Stimulated activated naive B cell treated with anti-CD40 and anti-IgM and Interleukin-4, amounts not matched to agents 10 μg/mL and 1 μg/mL and 100 μg/mL, for 72 hours (primary cell): ENCODE measurements at regions not wholly inside any gene's neighbourhood (a gene's known extent, or its start where the extent isn't known, plus 50 kb on each side); places are given as distances from the start of the nearest gene placed in this dataset.
"Not testable (repeated sequence)": the region's sequence is repeated elsewhere in the genome, so short reads cannot be mapped to it uniquely, and the experiment has no call there.

Experiments
- ATAC-seq, 2 donors: fragments of 150-1000 bp; cut with Tn5 transposase; replicated peaks; 2 replicates each; pipeline ENCODE4 v1.10.0; 2021; ENCODE audit warnings: moderate library complexity in 1 of 2
- DNase-seq: peaks from one replicate; pipeline ENCODE4 v3.0.0; 2021
- H3K27ac Mint-ChIP-seq: one replicate; pipeline ENCODE4 v1.8.0; 2022; ENCODE audit warnings: mild to moderate bottlenecking, mixed read lengths
- H3K27me3 Mint-ChIP-seq, 2 donors: one replicate each; pipeline ENCODE4 v1.8.0; 2022; ENCODE audit warnings: mixed read lengths in 2 of 2
- H3K36me3 Mint-ChIP-seq, 2 donors: one replicate each; pipeline ENCODE4 v1.8.0; 2022; ENCODE audit warnings: mixed read lengths in 2 of 2, mild to moderate bottlenecking in 1 of 2
- H3K4me1 Mint-ChIP-seq, 2 donors: one replicate each; pipeline ENCODE4 v1.8.0; 2022; ENCODE audit warnings: mixed read lengths in 2 of 2, mild to moderate bottlenecking in 1 of 2
- H3K4me3 Mint-ChIP-seq, 2 donors: one replicate each; pipeline ENCODE4 v1.8.0; 2022; ENCODE audit warnings: mild to moderate bottlenecking in 2 of 2, mixed read lengths in 2 of 2, moderate library complexity in 1 of 2
- H3K9me3 Mint-ChIP-seq, 2 donors: one replicate each; pipeline ENCODE4 v1.8.0; 2022; ENCODE audit warnings: mixed read lengths in 2 of 2, mild to moderate bottlenecking in 1 of 2

GRCh38 chr13:79908381-79908780, 427.4 kb downstream of the NDFIP2 start:
- Mint-ChIP-seq H3K4me3 (no peak overlapping the region), H3K4me1 (no peaks in the 10 kb centered on the region), H3K36me3 (no peaks in the 10 kb centered on the region), H3K27ac (no peak overlapping the region), H3K9me3 (peaks cover 0 to 4% of the 10 kb centered on the region in 2 donors), H3K27me3 (no peaks in the 10 kb centered on the region)
- ATAC-seq (no peak), DNase-seq (no peak)

GRCh38 chr13:79907527-79907926, 426.6 kb downstream of the NDFIP2 start:
- H3K9me3 Mint-ChIP-seq, result peaks cover 0 to 4% of the 10 kb centered on the region in 2 donors
- H3K27me3 Mint-ChIP-seq, result no peaks in the 10 kb centered on the region
- ATAC-seq (no peak), DNase-seq (no peak)
- no peak overlapping the region for H3K4me3 Mint-ChIP-seq
- no peaks in the 10 kb centered on the region for H3K36me3 Mint-ChIP-seq
- H3K4me1 Mint-ChIP-seq, result no peaks in the 10 kb centered on the region
- no peak overlapping the region for H3K27ac Mint-ChIP-seq

- no peaks in the 10 kb centered on the region for H3K4me1 Mint-ChIP-seq
- H3K4me3 Mint-ChIP-seq, result no peak overlapping the region
- H3K27ac Mint-ChIP-seq, result no peak overlapping the region
- no peaks in the 10 kb centered on the region for H3K36me3 Mint-ChIP-seq
- ATAC-seq (no peak), DNase-seq (no peak)
- H3K9me3 Mint-ChIP-seq, result peaks cover 0 to 4% of the 10 kb centered on the region in 2 donors
- no peaks in the 10 kb centered on the region for H3K27me3 Mint-ChIP-seq
Observed at GRCh38 chr13:79906345-79906744, 425.4 kb downstream of the NDFIP2 start.

- no peaks in the 10 kb centered on the region for H3K36me3 Mint-ChIP-seq
- H3K27me3 Mint-ChIP-seq, result no peaks in the 10 kb centered on the region
- DNase-seq, result no peak
- no peak for ATAC-seq
- no peak overlapping the region for H3K4me3 Mint-ChIP-seq
- no peaks in the 10 kb centered on the region for H3K4me1 Mint-ChIP-seq
- H3K9me3 Mint-ChIP-seq, result peaks cover 0 to 4% of the 10 kb centered on the region in 2 donors
- no peak overlapping the region for H3K27ac Mint-ChIP-seq
Observed at GRCh38 chr13:79905018-79905417, 424.1 kb downstream of the NDFIP2 start.

GRCh38 chr13:79904581-79904980, 423.6 kb downstream of the NDFIP2 start:
- no peak overlapping the region for H3K4me3 Mint-ChIP-seq
- no peaks in the 10 kb centered on the region for H3K27me3 Mint-ChIP-seq
- no peak overlapping the region for H3K27ac Mint-ChIP-seq
- H3K9me3 Mint-ChIP-seq, result peaks cover 0 to 4% of the 10 kb centered on the region in 2 donors
- ATAC-seq, result no peak
- no peak for DNase-seq
- H3K4me1 Mint-ChIP-seq, result no peaks in the 10 kb centered on the region
- H3K36me3 Mint-ChIP-seq, result no peaks in the 10 kb centered on the region

- no peak for ATAC-seq
- no peaks in the 10 kb centered on the region for H3K36me3 Mint-ChIP-seq
- H3K4me3 Mint-ChIP-seq, result no peak overlapping the region
- no peak overlapping the region for H3K27ac Mint-ChIP-seq
- H3K27me3 Mint-ChIP-seq, result no peaks in the 10 kb centered on the region
- peaks cover 2 to 4% of the 10 kb centered on the region in 2 donors for H3K4me1 Mint-ChIP-seq
- no peak for DNase-seq
- no peaks in the 10 kb centered on the region for H3K9me3 Mint-ChIP-seq
Observed at GRCh38 chr13:79901336-79901735, 420.4 kb downstream of the NDFIP2 start.

GRCh38 chr13:79900356-79900755, 419.4 kb downstream of the NDFIP2 start:
- no peak overlapping the region for H3K4me3 Mint-ChIP-seq
- peaks cover 2 to 4% of the 10 kb centered on the region in 2 donors for H3K4me1 Mint-ChIP-seq
- no peaks in the 10 kb centered on the region for H3K27me3 Mint-ChIP-seq
- H3K27ac Mint-ChIP-seq, result no peak overlapping the region
- DNase-seq (no peak), ATAC-seq (no peak)
- H3K9me3 Mint-ChIP-seq, result no peaks in the 10 kb centered on the region
- H3K36me3 Mint-ChIP-seq, result no peaks in the 10 kb centered on the region

- H3K9me3 Mint-ChIP-seq, result no peaks in the 10 kb centered on the region
- ATAC-seq (no peak), DNase-seq (no peak)
- H3K4me3 Mint-ChIP-seq, result no peak overlapping the region
- H3K4me1 Mint-ChIP-seq, result peaks cover 2 to 4% of the 10 kb centered on the region in 2 donors
- H3K27ac Mint-ChIP-seq, result no peak overlapping the region
- no peaks in the 10 kb centered on the region for H3K27me3 Mint-ChIP-seq
- H3K36me3 Mint-ChIP-seq, result no peaks in the 10 kb centered on the region
Observed at GRCh38 chr13:79898996-79899395, 418.0 kb downstream of the NDFIP2 start.

- Mint-ChIP-seq H3K4me1 (peaks cover 2 to 4% of the 10 kb centered on the region in 2 donors), H3K4me3 (no peak overlapping the region), H3K9me3 (no peaks in the 10 kb centered on the region), H3K27me3 (no peaks in the 10 kb centered on the region), H3K27ac (no peak overlapping the region), H3K36me3 (no peaks in the 10 kb centered on the region)
- DNase-seq, result no peak
- no peak for ATAC-seq
Observed at GRCh38 chr13:79898202-79898826, 417.4 kb downstream of the NDFIP2 start.

- peaks cover 0 to under 1% of the 10 kb centered on the region in 2 donors for H3K9me3 Mint-ChIP-seq
- ATAC-seq (no peak), DNase-seq (no peak)
- no peak overlapping the region for H3K4me3 Mint-ChIP-seq
- no peak overlapping the region for H3K27ac Mint-ChIP-seq
- H3K36me3 Mint-ChIP-seq, result no peaks in the 10 kb centered on the region
- H3K27me3 Mint-ChIP-seq, result no peaks in the 10 kb centered on the region
- peaks cover 2 to 4% of the 10 kb centered on the region in 2 donors for H3K4me1 Mint-ChIP-seq
Observed at GRCh38 chr13:79896851-79897250, 415.9 kb downstream of the NDFIP2 start.

GRCh38 chr13:79895416-79895815, 414.5 kb downstream of the NDFIP2 start:
- ATAC-seq, result no peak
- H3K4me1 Mint-ChIP-seq, result peaks cover 2 to 4% of the 10 kb centered on the region in 2 donors
- DNase-seq, result no peak
- no peak overlapping the region for H3K27ac Mint-ChIP-seq
- no peak overlapping the region for H3K4me3 Mint-ChIP-seq
- peaks cover 2 to 9% of the 10 kb centered on the region in 2 donors for H3K9me3 Mint-ChIP-seq
- no peaks in the 10 kb centered on the region for H3K36me3 Mint-ChIP-seq
- no peaks in the 10 kb centered on the region for H3K27me3 Mint-ChIP-seq

GRCh38 chr13:79887278-79887677, 406.3 kb downstream of the NDFIP2 start:
- not testable (repeated sequence) for H3K4me3 Mint-ChIP-seq, H3K36me3 Mint-ChIP-seq, ATAC-seq, H3K27me3 Mint-ChIP-seq, DNase-seq, H3K27ac Mint-ChIP-seq, H3K4me1 Mint-ChIP-seq, H3K9me3 Mint-ChIP-seq

- ATAC-seq, result no peak
- Mint-ChIP-seq H3K27me3 (peaks cover 0 to 4% of the 10 kb centered on the region in 2 donors), H3K9me3 (peaks cover 2 to 6% of the 10 kb centered on the region in 2 donors), H3K4me1 (no peaks in the 10 kb centered on the region), H3K27ac (no peak overlapping the region), H3K36me3 (no peaks in the 10 kb centered on the region), H3K4me3 (no peak overlapping the region)
- DNase-seq, result no peak
Observed at GRCh38 chr13:79886601-79887000, 405.6 kb downstream of the NDFIP2 start.

GRCh38 chr13:79884890-79885289, 403.9 kb downstream of the NDFIP2 start:
- Mint-ChIP-seq H3K36me3 (no peaks in the 10 kb centered on the region), H3K4me1 (no peaks in the 10 kb centered on the region), H3K4me3 (no peak overlapping the region), H3K27me3 (peaks cover 0 to 4% of the 10 kb centered on the region in 2 donors), H3K9me3 (peaks cover 0 to 3% of the 10 kb centered on the region in 2 donors), H3K27ac (no peak overlapping the region)
- DNase-seq, result no peak
- ATAC-seq, result no peak

GRCh38 chr13:79883216-79883615, 402.3 kb downstream of the NDFIP2 start:
- peaks cover 0 to 4% of the 10 kb centered on the region in 2 donors for H3K27me3 Mint-ChIP-seq
- no peak overlapping the region for H3K27ac Mint-ChIP-seq
- H3K9me3 Mint-ChIP-seq, result peaks cover 0 to 3% of the 10 kb centered on the region in 2 donors
- no peak for DNase-seq
- no peaks in the 10 kb centered on the region for H3K36me3 Mint-ChIP-seq
- no peak overlapping the region for H3K4me3 Mint-ChIP-seq
- H3K4me1 Mint-ChIP-seq, result no peaks in the 10 kb centered on the region
- no peak for ATAC-seq
